ENCODE measurements at regions not wholly inside any gene's neighbourhood (a gene's known extent, or its start where the extent isn't known, plus 50 kb on each side); places are given as distances from the start of the nearest gene placed in this dataset.

GRCh38 chr3:43958005-43958770, 267.4 kb downstream of the ABHD5 start:
- TF ChIP-seq CTCF (IDR thresholded peaks at IDR 0.05) (no peak), POLR2A (IDR thresholded peaks at IDR 0.05) (no peak), EP300 (IDR thresholded peaks at IDR 0.05) (no peak)

All from stomach (tissue), 4 donors.